ENCODE measurements at regions not wholly inside any gene's neighbourhood (a gene's known extent, or its start where the extent isn't known, plus 50 kb on each side); places are given as distances from the start of the nearest gene placed in this dataset.

DNA sequence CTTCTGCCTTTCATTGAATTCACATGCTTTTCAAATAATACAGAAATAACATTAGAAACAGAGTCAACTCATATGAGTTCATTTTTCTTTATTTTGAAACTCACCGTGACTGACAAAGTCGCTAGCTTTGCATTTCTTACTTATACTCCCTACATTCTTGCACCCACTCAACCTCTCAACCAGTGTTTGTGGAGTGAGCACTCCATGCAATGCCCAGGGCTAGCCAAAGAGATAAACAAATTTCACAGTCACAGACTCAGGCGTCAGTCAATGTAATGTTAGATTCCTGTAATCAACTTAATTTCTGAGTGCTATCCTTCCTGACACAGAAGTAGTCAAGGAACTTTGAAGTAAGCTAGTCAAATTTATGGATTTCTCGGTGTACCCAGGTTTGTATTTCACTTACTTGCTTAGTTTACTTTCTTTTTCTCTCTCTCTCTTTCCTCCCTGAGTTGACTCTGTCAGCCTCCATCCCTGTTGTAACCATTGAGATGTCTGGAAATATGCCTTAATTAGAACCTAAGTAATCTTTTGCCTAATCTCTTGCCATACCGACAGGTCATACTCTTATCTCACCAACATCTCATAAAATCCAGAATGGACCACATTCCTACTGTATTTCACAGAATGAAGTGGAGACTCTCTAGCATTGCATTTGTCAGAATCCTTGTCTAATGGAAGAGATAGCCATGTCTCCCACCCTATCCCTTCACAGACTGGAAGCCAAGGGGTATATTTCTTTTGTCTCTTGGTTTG is 413.0 kb downstream of the AEBP2 start:
- no peaks in the 10 kb centered on the region for H3K36me3 ChIP-seq
- TF ChIP-seq, protein P1, sequence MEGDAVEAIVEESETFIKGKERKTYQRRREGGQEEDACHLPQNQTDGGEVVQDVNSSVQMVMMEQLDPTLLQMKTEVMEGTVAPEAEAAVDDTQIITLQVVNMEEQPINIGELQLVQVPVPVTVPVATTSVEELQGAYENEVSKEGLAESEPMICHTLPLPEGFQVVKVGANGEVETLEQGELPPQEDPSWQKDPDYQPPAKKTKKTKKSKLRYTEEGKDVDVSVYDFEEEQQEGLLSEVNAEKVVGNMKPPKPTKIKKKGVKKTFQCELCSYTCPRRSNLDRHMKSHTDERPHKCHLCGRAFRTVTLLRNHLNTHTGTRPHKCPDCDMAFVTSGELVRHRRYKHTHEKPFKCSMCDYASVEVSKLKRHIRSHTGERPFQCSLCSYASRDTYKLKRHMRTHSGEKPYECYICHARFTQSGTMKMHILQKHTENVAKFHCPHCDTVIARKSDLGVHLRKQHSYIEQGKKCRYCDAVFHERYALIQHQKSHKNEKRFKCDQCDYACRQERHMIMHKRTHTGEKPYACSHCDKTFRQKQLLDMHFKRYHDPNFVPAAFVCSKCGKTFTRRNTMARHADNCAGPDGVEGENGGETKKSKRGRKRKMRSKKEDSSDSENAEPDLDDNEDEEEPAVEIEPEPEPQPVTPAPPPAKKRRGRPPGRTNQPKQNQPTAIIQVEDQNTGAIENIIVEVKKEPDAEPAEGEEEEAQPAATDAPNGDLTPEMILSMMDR (IDR thresholded peaks at IDR 0.05), result no peak
- H3K27ac ChIP-seq, result peak overlapping the region in 1 of 2 donors; percentile 36
- H3K9me3 ChIP-seq, result peaks cover 0 to 14% of the 10 kb centered on the region in 2 donors
- H3K27me3 ChIP-seq, result no peaks in the 10 kb centered on the region
- no peak overlapping the region for H3K4me3 ChIP-seq
- no peak for DNase-seq (ENCODE audit: low spot score)
- H3K4me1 ChIP-seq, result peaks cover 0 to 28% of the 10 kb centered on the region in 2 donors

- peaks cover 0 to 12% of the 10 kb centered on the region in 2 donors for H3K9me3 ChIP-seq
- H3K27ac ChIP-seq, result peak overlapping the region; percentile 58 to 81
- no peaks in the 10 kb centered on the region for H3K27me3 ChIP-seq
- DNase-seq (ENCODE audit: low spot score), result no peak
- TF ChIP-seq, protein P1 (IDR thresholded peaks at IDR 0.05), result no peak
- no peak overlapping the region for H3K4me3 ChIP-seq
- no peaks in the 10 kb centered on the region for H3K36me3 ChIP-seq
- peaks cover 0 to 19% of the 10 kb centered on the region in 2 donors for H3K4me1 ChIP-seq
Measured at GRCh38 chr12:19855851-19856250, 416.6 kb downstream of the AEBP2 start.

- Histone ChIP-seq H3K4me1 (peaks cover 0 to 19% of the 10 kb centered on the region in 2 donors), H3K4me3 (peak overlapping the region in 1 of 2 donors; percentile 10), H3K27me3 (no peaks in the 10 kb centered on the region), H3K27ac (peak overlapping the region; percentile 58 to 81), H3K36me3 (no peaks in the 10 kb centered on the region), H3K9me3 (peaks cover 0 to 14% of the 10 kb centered on the region in 2 donors)
- DNase-seq (ENCODE audit: low spot score), result no peak
- TF ChIP-seq, protein P1 (IDR thresholded peaks at IDR 0.05), result no peak
Measured at GRCh38 chr12:19856389-19856788, 417.1 kb downstream of the AEBP2 start.

DNA sequence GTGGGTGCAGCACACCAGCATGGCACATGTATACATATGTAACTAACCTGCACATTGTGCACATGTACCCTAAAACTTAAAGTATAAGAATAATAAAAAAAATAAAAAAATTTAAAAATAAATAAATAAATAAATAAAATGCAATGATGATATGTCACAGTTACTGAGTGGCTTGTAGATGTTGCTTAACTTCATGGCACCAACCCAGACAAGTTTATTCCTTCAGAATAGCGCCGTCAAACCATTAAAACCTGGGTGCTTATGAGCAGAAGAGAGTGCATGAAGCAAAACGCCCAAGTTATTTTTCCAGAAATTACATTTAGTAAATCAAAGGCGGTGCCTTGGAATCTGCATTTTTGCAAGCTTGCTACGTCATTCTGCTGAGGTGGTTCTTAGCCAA is 417.9 kb downstream of the AEBP2 start:
- TF ChIP-seq, protein P1 (IDR thresholded peaks at IDR 0.05), result no peak
- H3K4me3 ChIP-seq, result no peak overlapping the region
- no peaks in the 10 kb centered on the region for H3K36me3 ChIP-seq
- H3K9me3 ChIP-seq, result peaks cover 0 to 14% of the 10 kb centered on the region in 2 donors
- H3K27ac ChIP-seq, result no peak overlapping the region
- H3K4me1 ChIP-seq, result peaks cover 0 to 19% of the 10 kb centered on the region in 2 donors
- H3K27me3 ChIP-seq, result no peaks in the 10 kb centered on the region
- DNase-seq (ENCODE audit: low spot score), result no peak

GRCh38 chr12:19867151-19867550 is 427.9 kb downstream of the AEBP2 start:
- Histone ChIP-seq H3K4me3 (no peak overlapping the region), H3K27me3 (no peaks in the 10 kb centered on the region), H3K27ac (no peak overlapping the region), H3K9me3 (no peaks in the 10 kb centered on the region), H3K4me1 (no peaks in the 10 kb centered on the region), H3K36me3 (no peaks in the 10 kb centered on the region)
- DNase-seq (ENCODE audit: low spot score), result no peak
- TF ChIP-seq, protein P1 (IDR thresholded peaks at IDR 0.05), result no peak
